SHP77 (cell line): ENCODE measurements at regions not wholly inside any gene's neighbourhood (a gene's known extent, or its start where the extent isn't known, plus 50 kb on each side); places are given as distances from the start of the nearest gene placed in this dataset.
A peak's percentile ranks its signal among the peaks of the same experiment; 100 is the strongest.

ENCODE experiments used
- DNase-seq, 2 experiments: peaks; one replicate each; lab custom pipeline; 2025; lab: John Stamatoyannopoulos, UW

DNA sequence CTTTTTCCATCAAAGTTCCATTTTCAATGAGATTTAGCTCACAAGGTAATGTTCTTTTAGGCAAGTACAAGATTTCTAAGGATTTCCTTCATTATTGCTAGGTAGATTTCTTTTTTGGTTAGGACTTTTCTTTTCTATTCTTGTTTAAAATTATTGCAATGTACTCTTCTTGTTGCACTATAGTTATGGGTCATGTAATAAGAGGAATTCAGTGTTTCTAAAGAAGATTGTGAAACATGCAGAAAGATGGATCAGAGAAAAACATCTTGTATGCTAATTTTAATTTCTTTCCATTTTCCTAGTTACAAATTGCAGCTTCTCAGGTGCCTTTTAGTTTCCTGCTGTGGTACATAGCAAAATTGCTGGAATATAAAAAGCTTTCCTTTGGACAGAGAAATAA, 56.1 kb downstream of the BTG1 start:
- DNase-seq: no peak

DNA sequence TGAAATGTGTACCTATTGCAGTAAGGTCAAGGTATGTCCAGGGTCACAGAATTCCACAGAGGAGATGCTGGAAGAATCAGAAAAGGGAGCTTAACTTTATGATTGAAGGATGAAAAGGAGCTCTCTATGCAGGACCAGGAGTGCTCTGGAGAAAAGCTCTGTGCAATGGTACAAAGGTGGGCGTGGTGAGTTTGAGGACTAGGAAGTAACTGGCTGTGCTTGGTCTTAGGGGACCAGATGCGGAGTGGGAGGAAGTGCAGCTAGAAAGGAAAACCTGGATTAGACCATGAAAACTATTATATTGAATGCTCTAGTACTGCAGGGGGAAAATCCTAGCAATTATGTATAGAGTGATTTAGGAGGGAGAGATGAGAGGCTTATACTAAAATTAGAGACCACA, 56.8 kb downstream of the BTG1 start:
- no peak for DNase-seq

DNA sequence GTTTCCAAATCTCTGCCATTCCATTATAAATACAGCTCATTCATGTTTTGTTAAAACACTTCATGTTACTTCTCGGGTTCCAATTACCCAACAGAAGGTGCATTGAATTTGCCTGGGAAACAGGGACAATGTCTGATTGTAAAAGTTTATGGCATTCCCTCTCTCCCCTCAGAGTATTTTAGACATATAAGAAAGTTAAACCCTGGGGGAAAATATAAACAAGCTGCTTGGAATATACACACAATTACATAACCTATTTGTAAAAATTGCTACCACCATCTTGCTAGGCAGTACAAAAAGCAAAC, 60.0 kb downstream of the BTG1 start:
- no peak for DNase-seq

DNA sequence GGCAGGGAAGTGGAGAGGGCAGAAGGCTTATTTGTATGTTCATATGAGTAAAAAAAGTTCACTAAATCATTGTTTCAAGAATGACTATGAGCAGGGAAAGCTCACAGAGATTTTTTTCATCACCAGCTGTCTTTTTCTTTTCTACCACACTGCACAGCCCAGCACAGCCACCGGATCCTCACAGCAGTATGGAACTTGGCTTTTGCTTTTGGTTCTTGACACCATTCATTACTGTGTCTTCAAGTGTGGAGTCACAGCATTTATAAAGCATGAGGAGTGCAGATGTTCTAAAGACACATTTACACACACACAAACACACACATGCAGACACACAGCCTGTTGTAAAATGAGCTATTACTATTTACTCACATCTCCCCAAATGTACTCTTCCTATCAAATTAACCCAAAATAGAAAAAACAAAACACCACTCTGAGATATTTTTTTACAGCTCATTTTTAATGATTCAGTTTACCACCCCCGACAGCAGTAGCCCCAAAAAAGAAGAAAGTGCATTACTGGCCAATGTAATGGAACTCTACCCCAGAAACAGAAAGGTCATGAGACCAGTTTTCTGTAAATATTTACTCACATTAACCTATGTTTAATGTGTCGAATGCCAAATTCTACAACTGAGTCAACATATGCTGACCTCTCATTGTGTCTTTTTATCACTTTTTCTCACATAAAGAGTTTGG, 60.5 kb downstream of the BTG1 start:
- no peak for DNase-seq

DNA sequence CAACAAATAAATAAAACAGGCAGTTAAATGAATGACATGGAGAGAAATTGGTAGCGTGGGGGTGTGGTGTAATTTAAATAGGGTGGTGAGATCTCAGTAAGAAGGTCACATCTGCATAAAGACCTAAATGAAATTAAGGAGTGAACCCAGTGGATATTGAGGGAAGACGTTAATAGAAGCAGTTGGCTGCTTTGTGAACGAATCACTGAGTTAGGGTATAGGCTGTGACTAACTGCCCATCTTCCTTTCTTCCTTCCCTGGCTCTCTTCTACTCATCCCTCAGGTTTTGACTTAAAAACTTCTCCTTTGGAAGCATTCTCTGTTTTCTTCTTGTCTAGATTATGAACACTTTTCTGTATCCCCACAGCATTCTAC, 64.7 kb downstream of the BTG1 start:
- DNase-seq: no peak

DNA sequence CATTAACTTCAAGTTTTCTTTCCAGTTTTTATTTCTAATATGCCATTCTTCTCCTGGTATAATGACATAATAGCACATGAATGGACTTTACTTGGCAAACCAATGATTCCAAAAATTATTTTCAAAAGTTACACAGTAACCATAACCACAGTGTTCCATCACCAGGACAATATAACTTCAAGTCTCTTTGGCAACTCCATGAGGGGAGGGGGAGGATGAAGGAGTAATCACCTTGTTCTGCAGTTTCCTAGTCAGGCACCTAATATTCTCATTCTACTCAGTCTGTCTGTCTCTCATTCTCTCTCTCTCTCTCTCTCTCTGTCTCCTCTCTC, 66.6 kb downstream of the BTG1 start:
- DNase-seq: no peak

DNA sequence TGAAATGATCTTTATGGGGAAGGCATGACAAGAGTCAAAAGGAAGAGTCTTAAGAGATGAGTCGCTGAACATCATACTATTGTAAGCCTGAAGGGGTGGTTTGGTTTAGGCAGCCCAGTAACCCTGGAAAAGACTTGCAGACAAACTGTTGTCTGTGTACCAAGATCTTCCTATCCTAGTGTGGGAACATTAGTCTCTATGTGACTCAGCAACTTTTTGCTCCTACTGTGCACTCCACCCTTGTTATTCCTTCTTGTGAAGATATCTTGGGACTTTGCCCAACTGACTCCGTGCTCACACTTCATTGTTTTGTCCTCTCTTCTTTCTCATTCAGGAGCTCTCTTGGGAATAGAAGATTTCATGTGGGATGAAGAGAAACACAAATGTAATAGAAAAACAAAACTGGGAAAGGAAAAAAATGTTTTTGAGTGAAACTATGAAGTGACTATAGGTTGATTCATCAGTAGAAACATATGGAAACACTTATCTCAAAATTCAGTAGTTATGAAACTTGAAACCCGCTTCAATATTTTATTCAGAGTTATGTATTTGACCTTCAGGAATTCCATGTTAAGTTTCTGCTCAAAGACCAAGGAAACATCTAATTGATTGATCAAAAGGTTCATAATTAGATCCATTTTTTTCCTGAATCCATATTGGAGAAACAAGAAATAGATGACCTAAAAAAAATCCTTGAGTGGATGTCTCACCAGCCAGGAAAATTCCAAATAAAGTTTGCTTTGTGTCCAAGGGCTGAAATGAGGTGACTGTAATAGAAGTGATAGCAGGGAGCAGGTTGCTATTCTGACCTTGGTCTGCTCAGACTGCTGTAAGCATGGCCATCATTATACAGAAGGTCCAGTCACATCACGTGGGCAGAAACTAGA, 67.2 kb downstream of the BTG1 start:
- no peak for DNase-seq

DNA sequence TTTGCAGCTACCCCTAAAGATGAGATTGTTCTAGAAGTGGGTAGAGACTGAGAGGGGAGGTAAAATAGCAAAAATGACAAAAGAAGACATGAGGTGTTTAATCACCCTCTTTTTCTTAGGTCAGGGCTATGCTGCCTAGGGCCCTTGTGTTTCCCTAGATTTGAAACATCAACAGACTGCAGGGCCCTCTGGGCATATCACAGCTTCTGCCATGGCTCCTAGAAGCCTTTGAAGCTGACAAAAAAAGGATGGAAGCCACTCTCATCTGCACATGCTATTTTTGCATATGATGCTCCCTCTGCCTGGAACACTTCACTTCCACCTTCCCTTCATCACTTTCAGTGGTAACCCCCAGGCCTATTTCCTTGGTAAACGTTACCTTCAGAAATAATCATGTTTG, 68.1 kb downstream of the BTG1 start:
- no peak for DNase-seq

DNA sequence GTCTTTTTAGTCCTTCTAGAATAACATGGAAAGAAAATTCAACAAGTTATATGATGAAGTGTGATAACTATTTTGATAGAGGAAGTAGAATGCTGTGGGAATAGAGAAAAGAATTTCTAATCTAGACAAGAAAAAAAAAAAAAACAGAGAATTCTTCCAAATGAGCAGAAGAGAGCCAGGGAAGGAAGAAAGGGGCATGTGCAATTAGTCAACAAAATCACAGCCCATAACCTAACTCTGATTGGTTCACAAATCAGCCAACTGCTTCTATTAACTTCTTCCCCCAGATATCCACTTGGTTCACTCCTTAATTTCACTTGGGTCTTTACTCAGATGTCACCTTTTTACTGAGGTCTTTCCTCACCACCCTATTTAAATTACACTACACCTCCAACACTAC, 69.5 kb downstream of the BTG1 start:
- no peak for DNase-seq

DNA sequence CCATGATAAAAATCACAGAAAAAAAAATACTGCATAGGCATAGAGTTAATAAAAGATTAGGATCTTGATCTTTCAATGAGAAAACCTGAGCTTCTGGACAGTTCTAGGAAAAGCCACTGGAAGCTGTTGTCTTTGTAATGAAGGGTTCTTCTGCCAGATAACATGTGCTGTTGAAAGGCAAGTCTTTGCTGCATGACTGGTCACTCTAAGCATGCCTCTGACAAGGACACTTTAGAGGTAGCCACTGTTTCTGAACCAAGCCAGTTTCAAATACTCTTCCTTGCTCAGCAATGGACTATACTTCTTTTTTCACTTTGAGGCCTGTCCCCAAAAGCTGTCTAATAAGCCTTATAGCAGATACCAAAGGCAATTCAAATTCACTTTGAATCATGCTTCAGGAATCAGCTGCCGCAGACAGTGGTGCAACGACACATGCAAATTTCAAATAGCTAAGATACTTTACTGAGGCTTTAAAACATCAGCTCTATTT, 70.2 kb downstream of the BTG1 start:
- no peak for DNase-seq

DNA sequence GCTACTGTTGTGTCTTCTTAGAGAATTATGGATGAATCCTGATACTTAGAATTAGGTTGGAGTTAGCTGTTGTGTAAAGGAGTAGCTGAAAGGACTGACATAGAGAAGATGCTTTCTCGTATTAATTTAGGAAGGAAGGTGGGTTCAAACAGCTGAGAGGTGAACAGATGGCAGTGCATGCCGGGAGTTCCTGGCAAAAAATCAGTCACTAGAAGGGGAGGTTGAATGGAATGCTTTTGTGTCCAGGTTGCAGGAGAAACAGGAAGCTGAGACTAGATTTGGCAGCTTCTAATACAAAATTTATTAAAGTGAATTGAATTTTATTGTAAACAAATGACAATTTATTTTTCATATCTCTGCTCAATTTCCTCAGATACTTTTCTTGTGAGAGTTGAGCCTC, 70.8 kb downstream of the BTG1 start:
- no peak for DNase-seq

DNA sequence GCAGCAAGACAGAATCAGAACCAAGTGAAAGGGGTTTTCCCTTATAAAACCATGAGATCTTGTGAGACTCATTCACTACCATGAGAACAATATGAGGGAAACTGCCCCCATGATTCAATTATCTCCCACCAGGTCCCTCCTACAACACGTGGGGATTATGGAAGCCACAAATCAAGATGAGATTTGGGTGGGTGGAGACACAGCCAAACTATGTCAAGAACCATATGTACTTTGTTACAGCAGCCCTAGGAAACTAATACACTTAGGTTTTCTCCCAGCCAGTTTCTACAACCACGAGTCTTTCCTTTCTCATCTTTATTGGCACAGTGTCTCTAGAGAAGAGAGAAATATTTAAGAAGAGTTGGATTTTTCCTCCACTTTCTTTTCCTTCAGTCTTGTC, 72.6 kb downstream of the BTG1 start:
- no peak for DNase-seq

DNA sequence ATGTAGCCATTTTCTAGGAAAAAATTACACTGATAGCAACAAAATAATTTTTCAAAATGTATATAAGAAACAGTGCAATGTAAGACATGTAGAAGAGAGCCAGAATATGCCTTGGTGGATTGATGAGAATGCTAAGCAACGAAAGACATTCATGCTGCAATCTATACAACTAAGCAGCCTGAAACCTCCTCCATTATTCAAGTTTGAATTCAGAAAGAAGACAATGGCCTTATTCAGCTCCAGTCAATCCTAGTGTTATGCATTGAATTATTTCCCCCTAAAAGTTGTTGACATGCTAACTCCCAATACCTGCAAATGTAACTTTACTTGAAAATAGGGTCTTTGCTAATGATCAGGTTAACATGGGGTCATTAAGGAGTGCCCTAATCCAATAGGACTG, 73.5 kb downstream of the BTG1 start:
- no peak for DNase-seq

DNA sequence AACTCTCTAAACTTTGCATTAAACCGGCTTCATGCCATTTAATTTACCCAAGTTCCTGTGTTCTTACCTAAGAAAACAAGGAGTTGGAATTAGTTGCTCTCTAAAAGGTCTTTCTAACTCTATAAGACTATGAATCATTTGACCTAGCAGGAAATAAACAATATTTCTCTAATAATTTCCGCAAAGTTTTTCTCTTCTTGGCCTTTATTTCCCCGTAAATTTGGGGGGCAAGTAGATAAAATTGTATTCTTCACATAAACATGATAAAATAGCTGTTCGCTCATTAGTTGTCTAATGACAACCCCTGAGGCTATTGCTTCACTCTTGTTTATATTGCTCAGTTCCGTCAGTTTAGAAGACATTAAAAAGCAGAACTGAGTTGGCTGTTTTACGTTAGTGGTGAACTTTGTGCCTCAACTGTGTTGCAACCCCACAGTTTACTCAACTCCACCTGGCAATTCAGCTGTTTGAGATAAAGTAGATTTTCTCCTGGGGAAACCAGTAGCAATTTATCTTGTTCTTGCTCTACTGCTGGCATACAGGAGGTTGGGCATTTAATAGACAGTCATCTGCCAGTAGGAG, 74.7 kb downstream of the BTG1 start:
- no peak for DNase-seq

DNA sequence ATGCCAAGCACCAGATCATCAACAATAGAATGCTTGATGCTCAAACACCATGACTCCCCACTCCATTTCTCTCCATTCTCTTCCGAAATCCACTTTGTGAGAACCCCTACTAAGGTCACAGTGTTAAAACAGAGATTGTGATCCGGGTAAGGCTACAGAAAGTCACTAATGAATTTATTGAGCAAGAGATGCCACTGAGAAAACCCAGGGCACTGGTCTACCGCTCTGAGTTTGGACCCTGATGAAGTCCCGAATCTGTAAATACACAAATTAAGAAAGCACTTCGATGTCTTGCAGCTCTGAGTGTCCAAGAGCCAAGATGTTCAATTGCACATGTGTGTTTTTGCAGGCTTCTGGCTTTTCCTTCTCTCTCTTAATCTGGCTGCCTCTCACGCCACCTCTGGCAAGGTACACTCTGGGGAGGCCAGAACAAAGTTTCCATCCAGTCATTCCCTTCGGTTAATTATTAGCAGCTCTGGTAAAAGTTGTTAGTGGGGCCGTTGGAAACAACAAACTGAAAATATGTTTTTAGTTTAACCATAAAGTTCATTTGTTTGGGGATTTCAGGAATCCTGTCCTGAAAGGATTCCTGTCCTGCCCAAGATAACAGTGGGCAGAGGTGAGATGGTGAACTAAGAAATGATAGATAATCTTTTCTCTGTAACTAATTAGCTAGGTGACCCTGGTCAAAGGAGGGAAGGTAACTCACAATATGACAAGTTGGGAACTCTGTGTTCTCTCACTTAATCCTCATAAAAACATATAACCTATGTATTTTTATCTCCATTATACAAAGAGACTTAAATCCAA, 75.4 kb downstream of the BTG1 start:
- no peak for DNase-seq

DNA sequence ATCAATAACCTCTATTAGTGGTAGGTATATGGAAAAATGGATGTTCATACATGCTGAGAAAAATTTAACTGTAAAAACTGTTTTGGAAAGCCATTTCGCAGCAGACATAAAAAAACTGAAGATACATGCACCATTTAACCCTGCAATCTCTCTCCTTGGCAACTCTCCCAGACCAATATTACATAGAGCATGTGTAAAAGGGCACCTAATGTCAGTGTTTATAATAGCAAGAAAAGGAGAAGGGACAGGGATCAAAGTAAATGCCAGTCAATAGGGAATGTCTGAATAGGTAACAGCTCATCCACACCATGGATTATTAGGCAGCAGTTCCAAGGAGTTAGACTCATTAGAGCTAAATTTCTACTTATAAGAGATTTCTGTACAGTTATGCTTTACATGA, 77.2 kb downstream of the BTG1 start:
- DNase-seq: peak; percentile 32 to 69

DNA sequence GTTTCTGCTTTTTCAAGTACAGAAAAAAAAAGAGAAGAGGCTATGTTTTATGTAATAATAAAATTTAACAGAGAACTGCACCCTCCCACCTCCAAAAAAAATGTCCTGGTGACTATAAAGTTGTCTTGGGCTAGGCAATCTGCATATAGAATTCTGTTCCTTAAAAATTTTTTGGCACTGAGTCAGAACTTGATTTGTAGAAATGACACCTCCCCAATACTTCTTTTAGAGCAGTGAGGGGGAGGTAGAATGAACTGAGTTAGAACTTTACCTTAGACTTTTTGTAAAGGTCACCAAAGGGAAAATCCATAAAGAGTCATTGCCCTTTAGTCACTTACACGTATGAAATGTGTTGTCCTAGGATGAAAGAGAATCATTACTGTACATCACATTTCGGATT, 80.0 kb downstream of the BTG1 start:
- DNase-seq: no peak

DNA sequence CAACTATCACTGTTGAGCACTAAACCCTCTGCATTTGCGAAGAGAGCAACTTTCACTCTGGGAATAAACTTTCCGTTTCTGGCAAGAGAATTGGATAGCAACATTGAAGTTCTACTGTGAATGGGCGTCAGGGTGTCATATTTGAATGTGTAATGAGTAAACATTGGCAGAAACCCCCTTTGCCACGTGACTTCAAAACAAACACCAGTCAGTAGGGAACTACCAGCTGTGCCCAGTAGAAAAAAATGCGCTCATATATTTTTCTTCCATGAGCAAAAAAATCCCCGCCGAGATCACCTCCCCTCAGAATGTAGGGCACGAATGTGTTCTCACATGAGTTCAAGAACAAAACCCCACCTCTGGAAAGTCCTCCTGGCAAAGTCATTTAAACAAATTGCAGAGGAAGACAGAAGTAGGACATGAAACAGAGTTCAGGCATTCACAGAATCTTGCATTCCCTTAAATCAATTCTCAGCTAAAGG, 80.6 kb downstream of the BTG1 start:
- peak; percentile 80 to 81 for DNase-seq

DNA sequence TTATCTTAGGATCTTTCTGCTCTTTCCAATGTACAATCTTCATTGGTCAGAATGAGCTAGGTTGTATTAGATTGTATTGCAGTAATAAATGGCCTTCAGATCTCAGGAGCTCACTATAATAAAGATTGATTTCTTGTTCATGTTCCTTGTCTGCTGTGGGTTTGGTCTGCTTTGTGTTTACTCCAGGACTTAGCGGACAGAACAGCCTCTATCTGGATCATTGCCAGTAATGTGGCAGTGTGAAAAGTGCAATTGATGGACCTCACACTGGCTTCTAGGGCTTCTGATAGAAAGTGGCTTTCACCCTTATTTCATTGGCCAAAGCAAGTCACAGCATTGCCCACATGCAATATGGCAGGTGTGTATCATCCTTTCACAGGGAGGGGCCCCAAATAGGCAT, 81.2 kb downstream of the BTG1 start:
- peak; percentile 45 to 54 for DNase-seq

DNA sequence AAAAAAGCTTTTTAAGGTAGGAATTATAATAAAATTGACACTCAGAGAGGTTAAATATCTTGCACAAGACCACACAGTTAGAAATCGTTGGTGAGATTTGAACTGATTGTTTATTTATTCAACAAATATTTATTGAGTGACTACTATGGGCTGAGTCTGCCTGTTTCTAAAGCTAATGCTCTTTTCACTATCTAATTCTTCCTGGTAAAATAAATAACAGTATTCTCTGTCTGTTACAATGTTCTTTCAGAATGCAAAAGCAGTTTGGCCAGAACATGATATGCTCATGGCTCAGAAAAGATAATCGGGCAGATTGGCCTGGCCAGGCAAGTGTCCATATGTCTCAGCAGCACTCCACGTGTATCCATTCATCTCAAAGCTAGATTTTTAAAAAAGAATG, 82.0 kb downstream of the BTG1 start:
- no peak for DNase-seq

DNA sequence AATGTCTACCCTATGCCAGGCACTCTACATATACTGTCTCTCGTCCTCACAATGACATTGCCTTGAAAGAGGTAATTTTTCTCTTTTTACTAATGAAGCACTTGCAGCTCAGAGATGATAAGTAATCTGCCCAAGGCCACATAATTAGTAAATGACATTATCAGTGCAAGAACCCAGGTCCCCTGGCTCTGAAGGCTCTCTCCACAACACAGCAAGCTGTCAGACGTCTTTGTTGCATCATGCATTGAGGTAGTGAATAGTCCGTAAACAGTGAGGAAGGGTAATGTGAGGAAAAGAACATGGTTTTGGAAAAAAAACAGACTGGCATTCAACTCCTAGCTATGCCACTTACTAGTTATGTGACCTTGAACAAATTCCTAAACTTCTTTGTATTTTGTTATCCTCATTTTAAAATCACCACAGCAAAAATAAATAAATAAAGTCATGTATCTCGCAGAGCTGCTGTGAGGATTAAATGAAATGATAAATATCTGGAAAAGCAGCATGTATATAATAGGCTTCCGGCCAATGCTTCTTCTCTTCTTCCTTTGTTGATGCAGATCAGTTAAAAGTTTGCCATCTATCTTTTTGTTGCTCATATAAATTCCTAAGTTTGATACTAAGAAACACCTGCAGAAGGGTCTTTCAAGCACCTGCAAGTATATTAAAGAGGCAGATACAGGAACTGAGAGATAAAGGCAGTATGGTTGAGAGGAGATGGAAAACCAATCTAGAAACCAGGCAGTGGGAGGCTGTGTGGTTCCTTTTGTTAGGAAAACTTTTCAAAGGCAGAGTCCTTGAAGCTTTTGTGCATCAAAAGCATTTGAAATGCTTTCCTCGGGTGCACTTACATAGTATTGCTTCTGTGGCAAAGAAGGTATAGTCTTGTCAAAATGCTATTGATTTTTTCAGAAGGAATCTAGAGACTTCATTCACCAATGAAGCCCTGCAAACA, 82.8 kb downstream of the BTG1 start:
- DNase-seq: no peak
